ENCODE measurements at regions not wholly inside any gene's neighbourhood (a gene's known extent, or its start where the extent isn't known, plus 50 kb on each side); places are given as distances from the start of the nearest gene placed in this dataset.

GRCh38 chr10:29962166-29962850 lies 97.1 kb downstream of the JCAD start:
- DNase-seq: no peak

DNA sequence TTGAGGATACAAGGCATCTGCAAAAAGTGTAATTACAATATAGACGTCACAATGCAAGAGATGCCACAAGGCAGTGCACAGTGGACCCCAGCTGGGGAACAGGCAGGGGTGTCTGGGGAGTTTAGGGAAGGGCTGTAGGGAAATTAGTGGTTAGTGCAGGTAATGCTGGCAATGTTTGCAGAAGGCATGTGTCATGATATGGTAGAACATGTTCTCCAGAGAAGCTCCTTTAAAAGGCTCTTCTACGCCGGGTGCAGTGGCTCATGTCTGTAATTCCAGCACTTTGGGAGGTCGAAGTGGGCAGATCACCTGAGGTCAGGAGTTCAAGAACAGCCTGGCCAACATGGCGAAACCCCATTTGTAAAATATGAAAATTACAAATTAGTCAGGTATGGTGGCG lies 98.0 kb downstream of the JCAD start:
- DNase-seq: no peak

DNA sequence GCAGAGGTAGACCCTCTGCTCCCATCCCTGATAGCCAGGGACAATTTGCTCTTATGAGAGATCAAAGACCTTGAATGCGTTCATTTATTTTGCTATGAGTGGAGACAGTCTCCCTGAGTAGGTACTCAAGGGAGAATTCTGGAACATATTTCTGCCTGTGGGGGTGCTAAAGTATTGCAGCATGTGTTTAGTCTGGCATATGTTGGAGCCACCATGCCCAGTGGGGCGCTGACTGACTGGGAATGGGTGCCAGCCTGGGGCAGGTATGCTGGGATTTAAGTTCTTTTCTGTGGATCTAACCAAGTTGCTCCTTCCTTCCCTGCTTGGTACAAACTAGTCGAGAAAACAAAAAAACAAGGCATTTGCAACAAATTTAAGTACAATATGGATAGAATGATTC lies 99.1 kb downstream of the JCAD start:
- DNase-seq: no peak

DNA sequence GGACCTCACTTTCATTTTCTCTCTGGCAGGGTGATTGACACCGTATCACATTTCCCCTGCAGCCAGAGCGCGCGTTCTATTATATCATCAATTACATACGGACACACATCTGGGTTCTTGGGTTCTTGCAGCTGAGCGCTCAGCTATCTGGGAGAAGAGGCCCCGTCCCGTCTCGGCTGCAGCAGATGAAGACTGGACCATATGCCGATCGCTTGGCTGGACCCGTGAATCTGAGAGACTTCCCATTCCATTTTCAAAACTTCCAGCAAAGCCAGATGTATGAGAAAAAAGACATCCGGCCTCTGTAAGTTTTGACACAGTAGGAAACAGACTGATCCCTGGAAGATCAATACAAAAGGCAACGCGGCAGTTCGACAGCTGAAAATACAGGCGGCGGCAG lies 99.8 kb downstream of the JCAD start:
- no peak for DNase-seq

DNA sequence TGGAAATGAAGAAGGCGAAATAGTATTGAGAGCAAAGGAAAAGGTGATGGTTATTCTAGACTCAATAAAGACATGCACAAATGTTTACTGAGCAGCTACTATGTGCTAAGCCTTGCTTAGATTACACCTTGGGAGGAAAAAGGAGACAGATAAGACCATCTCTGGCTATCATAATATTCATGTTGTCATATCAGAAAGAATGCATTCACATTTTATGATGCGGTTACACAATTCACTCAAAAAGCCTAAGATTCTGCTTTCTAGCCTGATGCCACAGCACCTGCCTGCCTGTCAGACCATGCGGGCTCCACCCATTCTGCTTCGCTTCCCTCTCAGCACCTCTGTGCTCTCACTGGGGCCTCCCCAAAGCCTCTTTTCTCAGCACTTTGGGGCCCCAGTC lies 100.9 kb downstream of the JCAD start:
- no peak for DNase-seq

DNA sequence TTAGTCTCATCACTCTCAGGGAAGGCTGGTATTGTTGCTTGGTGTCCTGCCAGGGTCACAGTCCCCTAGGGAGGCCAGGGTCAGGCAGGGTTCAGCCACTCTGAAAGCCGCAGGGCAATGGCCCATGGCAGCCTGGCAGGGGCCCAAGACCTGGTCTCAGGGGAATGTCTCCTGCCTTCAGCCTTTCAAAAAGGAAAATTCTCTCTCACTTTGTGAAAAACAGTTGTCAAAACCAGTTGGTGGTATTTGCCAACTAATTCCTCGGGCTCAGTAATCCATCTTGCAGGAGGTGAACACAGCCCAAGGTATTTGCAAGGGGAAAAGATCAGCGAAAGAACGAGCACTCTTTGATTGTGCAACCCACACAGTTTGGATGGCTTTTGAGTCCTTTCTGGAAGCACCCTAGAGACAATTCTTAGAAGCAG lies 101.5 kb downstream of the JCAD start:
- no peak for DNase-seq

DNA sequence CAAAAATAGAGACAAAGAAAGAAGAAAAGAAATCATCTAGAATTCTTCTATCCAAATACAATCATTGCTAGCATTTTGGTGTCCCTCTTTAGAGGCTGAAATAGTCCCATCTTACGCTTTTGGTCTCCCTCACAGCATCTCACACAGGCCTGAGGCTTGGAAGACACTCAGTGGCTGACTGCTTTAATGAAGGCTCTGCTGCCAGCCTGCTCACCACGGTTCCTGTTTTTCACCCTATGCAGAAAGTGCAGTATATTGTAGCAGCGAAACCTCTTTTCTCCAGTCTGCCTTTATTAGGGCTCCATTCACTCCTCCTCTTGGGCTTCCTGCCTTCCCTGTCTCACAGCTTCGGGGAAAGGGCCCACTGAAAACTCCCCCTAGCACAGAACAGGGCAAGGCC lies 102.2 kb downstream of the JCAD start:
- DNase-seq: no peak

DNA sequence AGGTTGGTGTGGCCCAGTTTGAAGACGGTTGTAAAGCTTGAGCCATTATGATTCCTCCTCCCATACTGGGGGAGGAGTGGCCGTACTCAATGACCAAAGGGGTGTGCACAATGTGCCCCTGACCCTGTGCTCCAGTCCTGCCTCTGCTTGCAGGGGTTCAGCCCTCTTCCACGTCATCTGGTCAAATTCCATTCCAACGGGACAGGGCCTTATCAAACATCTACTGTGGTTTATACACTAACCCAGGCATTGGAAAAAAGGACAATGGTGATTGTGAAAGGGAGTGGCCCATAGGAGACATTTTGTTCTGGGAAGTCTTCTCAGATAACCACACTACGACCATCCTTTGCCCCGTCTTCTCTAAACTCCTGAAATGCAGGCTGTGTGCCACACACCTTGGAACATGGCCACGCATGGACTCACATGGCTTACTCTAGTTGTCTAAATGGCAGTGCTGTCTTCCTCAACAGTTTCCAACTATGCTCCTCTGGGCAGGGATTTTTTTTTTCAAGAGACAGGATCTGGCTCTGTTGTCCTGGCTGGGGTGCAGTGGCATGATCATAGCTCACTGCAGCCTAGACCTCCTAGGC lies 103.0 kb downstream of the JCAD start:
- no peak for DNase-seq

GRCh38 chr10:29955329-29955935 lies 104.0 kb downstream of the JCAD start:
- DNase-seq: no peak

DNA sequence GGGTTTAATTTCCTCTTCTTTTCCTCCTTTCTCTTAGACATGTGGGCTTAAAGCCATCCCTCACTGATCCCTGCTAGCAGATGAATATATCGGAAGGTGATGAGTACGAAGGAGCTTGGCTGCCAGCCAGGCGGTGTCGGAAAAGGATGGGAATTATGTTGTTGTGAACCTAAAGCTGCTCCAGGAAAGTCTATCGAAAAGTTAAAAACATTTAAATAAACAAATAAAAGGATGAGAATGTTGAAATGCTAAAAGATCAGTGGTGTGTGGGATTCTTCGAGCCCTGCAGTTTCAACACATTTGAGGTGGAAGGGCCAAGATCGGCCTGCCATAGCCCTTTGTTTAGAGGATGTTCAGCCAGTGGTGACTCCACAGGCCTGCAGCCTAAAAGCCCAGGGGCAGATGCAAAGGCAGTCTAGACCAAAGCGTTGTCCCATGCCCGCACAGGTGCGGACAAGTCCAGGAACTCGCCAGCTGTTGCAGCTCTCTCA lies 107.9 kb downstream of the JCAD start:
- DNase-seq: no peak

DNA sequence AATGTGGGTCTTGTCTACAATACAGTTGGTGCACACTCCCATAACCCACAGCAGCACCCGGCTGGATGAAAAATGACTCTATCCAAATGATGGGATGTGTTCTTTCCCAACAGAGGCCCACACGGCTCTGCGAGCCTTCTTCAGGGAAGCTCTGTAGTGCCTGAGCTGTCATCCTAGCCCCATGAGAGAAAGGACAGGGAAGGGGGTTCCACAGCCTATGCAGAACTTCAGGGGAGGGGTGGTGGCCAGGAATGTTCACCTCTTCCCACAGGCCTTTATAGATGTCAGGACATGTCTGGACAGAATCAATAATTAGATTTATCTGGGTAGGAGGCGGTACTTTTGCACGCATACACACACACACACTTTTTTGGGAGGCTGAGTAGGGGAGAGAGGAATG lies 109.0 kb downstream of the JCAD start:
- no peak for DNase-seq

GRCh38 chr10:29949411-29950011 lies 109.9 kb downstream of the JCAD start:
- DNase-seq: no peak

DNA sequence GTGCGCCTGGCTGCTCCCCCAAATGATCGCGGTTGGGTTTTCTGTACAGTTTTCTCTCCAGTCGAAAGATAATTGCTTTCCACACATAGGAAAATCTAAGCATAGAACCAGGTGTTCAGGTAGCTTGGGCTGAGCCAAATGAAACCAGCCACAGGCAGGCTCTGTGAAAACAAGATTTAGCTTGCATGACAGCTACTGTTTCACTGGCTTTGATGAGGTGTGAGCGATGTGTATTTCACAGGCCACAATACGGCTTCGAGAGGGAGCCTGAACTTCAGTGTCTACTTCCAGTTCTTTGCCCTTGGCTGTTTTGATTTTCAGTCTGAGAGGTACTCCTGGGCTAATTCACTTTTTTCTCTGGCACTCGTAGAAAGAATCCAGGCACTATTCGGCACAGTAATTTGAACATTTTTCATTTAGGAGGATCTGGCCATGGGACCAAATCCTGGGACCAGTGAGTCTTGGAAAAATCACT lies 110.5 kb downstream of the JCAD start:
- no peak for DNase-seq

DNA sequence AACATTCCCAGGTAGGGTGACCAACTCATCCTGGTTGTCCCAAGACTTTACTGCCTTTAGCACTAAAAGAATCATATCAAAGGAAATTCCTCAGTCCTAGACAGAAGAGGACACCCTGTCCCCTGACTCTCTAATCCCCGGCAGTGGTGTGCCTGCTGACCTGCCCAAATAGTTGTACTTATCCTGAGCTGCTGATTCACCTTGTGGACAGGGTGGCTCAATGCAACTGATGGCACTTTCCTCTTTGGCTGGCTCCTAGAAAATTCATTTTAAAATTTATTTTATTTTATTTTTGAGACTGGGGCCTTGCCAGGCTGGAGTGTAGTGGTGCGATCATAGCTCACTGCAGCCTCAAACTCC lies 111.7 kb downstream of the JCAD start:
- no peak for DNase-seq

GRCh38 chr10:29946953-29947700 lies 112.3 kb downstream of the JCAD start:
- DNase-seq: no peak

GRCh38 chr10:29946614-29946952 lies 112.8 kb downstream of the JCAD start:
- DNase-seq: no peak

GRCh38 chr10:29941476-29941875 lies 117.9 kb downstream of the JCAD start:
- no peak for DNase-seq

DNA sequence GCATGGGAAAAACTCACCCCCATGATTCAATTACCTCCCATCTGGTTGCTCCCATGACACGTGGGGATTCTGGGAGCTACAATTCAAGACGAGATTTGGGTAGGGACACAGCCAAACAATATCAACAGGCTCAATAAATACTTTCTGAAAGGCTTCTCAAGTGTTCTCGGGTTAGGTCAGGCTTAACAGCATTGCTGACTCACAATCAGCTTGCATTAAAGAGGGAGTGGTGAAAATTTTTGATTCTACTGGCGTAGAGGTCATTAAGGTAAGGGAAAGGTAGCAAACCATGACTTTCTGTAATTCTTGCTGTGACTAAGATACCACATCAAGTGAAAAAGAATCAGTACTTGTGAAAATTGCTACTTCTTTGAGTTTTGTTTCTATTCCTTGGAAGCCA lies 126.4 kb downstream of the JCAD start:
- no peak for DNase-seq

DNA sequence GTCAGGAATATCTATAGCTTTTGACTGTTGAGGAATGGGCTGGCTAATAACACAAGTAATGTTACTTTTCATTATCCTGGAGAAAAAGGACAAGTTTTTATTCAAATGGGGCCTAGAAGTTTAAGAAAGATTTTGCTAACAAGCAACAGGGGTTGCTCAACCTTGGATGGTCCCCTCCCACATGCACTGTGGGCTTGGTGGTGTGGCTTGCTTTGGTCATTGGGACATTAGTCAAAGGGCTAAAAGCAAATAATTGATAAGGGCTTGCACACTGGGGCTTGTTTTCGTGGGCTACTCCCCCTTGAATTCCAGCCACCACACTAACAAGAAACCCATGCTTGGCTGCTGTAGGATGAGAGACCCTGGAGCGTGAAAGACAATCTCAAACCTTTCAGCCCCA lies 127.6 kb downstream of the JCAD start:
- DNase-seq: no peak

GRCh38 chr10:29929006-29929405 lies 130.4 kb downstream of the JCAD start:
- no peak for DNase-seq

- DNase-seq: no peak
Measured at GRCh38 chr10:29926693-29927048, 132.7 kb downstream of the JCAD start.

DNA sequence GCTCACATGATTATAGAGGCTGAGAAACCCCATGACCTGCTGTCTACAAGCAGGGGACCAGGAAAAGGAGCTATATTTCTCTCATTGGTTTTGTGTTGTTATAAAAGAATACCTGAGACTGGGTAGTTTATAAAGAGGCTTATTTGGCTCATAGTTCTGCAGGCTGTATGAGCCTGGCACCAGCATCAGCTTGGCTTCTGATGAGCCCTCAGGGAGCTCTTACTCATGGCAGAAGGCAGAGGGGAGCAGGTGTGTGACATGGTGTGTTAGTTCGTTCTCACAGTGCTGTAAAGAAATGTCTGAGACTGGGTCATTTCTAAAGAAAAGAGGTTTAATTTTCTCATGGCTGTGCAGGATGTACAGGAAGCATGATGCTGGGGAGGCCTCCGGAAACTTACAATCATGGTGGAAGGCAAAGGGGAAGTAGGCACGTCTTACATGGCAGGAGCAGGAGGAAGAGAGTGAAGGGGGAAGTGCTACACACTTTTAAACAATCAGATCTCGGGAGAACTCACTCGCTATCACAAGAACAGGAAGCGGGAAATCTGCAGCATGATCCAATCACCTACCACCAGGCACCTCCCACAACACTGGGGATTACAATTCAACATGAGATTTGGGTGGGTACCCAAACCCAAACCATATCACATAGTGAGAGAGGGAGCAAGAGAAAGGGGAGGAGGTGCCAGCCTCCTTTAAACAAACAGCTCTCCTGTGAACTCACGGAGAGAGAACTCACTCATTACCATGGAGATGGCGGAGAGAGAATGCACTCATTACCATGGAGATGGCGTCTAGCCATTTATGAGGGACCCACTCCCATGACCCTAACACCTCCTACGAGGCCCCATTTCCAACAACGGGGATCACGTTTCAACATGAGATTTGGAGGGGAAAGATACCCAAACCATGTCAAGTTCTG lies 133.4 kb downstream of the JCAD start:
- DNase-seq: no peak
